ENCODE measurements at regions not wholly inside any gene's neighbourhood (a gene's known extent, or its start where the extent isn't known, plus 50 kb on each side); places are given as distances from the start of the nearest gene placed in this dataset.

DNA sequence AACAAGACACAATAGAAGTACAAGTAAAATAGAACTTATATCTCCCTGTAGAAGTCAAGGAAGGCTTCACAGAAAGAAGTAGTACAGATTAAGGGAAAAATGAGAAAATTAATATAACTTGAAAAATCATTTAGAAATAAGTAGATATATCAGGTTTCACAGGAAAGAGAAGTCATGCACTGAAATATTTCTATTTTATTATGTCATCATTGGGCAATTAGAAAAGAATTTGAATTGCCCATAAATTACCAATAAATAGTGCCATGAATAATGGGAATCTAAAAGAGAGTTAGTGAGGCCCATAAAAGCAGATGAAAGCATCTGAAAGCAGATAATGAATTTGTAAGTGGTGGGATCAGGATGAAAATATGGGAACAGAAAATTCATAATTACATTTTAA lies 1597.8 kb downstream of the PLA2G4A start:
- no peak for DNase-seq (ENCODE audit: low spot score)

DNA sequence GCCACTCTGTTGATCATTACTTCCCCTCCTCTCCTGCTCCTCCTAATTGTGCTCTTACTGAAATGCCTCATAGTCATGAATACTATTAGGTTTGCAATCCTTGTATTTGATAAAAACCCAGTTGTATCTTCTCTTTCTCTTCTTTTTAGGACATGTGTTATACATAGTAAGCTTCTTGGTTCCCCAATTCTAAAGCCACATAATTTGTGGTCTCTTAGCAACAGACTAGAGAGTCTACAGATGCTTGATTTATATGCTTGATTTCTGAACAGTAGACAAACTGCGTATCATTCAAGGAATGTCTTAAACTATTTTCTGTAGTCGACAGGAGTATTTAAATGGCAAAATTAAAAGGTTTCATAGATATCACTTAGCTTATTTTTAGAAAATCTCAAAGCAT lies 1598.9 kb downstream of the PLA2G4A start:
- no peak for DNase-seq (ENCODE audit: low spot score)

DNA sequence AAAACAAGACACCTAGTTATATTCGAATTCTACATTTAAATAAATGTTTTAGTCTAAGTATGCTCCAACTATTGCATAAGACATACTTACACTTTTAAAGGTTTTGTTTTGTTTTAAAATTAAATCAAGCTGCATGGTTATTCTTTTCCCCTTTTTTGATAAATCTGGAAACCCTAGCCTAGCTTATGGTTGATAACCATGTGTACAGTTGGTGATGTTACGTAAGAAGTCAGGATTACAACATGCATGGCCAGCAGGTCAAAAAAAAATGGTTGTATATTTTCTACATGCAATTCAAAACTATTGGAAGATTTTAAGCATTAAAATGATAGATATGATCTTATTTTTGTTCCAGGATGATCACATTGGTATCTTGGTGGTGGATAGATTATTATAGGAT lies 1600.6 kb downstream of the PLA2G4A start:
- no peak for DNase-seq (ENCODE audit: low spot score)

DNA sequence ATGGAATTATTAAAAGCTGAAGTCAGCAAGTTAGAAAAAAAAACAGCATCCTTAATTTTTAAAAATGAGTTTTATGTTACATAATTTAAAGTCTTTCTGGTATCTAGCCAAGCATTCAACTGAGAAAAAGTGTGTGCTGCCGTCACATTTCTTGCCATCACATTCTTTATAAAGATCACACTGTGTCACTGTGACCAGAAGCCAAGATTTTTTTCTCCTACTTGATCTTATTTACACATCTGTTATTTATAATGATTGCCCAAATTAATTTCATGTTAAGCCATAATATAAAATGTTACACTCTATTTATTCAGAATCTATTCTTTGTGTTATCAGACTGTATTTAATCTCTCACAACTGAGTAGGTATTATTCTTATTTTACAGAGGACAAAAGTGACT lies 1603.7 kb downstream of the PLA2G4A start:
- DNase-seq (ENCODE audit: low spot score) = no peak

DNA sequence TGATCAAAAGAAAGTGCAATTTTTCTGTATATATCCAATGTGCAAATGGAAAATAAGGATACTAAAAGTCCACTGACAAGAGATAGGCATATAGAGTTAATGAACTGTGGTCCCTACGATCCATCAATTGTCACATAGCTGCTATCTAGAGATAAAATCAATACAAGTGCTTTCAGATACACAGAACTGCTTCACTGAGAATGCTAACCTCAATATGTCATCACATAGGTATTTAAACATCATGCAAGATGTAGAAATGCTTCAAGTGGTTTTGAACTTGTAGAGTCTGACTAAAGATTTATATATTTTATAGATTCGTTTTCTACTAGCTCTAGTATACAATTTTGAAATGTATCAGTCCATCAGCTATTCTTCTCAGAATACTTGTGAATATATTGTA lies 1604.7 kb downstream of the PLA2G4A start:
- no peak for DNase-seq (ENCODE audit: low spot score)

DNA sequence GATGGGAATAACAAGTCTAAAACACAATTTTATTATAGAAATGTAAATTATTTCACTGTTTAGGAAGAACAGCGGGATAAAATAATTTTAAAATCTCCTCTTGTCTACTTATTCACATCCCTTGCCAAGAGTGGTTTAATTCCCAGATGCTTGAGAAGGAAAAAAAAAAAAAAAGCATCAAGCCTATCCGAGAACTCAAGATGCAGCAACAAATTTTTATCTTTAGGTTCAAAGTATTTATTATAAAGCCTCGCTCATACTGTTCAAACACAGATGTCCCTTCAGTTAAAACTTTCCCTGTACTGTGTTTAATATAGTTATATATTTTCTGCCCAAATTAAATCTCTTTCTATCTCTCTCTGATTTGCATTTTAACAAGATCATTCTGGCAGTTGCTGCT lies 1615.8 kb downstream of the PLA2G4A start:
- no peak for DNase-seq (ENCODE audit: low spot score)

DNA sequence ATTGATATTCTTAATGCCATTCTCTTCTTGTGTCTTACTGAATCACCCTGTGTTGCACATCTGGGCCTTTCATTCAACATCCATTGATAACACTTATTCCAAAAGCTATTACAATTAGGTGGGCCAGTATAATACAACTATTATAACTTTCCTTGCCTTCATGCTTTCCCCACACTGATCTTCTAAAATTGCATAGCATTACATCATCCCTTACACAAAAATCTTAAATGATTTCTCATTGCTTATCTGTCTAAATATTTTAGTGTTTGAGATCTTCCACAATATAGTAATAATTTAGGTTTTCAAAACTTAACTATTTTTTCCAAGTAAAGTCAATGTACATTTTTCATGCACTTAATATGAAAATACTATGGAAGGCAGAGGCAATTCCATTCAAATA lies 1634.1 kb downstream of the PLA2G4A start:
- DNase-seq (ENCODE audit: low spot score) = no peak

DNA sequence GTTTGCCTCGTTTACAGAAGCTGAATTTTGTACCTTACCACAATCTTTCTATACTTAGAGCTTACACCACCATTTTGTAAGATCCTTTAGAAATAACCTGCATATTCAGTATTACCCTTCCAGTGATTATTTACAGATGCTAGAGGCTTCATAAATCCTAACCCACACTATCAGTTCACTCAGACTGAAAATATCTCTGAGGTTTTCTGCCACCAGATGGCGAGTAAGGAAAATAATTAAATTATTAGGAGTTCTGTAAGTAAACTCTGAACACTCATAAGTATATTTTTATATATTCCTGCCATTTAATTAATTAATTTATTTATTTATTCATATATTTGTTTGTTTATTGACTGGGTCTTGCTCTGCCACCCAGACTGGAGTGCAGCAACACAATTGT lies 1635.2 kb downstream of the PLA2G4A start:
- no peak for DNase-seq (ENCODE audit: low spot score)

DNA sequence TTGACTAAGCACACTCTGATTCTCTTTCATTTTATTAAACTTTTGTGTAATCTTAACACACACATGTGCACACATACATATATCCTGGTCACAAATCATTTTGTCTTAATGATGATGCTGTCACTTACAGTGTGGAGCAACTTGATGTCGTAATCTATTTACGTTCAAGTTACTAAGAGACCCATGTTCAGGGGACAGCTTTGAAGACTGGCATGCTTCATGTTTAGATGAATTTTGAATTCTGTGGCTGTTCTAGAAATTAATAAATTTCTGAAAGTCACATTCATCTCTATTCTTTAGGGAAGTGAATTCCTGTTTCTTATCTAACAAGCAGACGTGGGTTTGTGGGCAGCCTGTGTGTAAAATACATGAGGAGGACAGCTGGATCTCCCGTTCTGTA lies 1637.8 kb downstream of the PLA2G4A start:
- no peak for DNase-seq (ENCODE audit: low spot score)

DNA sequence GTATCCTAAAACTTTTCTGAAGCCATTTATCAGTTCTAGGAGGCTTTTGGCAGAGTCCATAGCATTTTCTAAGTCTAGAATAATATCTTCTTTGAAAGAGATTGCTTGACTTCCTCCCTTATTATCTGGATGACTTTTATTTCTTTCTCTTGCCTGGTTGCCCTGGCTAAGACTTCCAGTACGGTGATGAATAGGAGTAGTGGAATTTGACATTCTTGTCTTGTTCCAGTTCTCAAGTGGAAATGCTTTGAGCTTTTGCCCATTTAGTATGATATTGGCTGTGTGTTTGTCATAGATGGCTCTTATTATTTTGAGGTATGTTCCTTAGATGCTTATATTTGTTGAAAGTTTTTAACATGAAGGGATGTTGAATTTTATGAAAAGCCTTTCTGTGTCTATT lies 1647.9 kb downstream of the PLA2G4A start:
- DNase-seq (ENCODE audit: low spot score) = no peak

DNA sequence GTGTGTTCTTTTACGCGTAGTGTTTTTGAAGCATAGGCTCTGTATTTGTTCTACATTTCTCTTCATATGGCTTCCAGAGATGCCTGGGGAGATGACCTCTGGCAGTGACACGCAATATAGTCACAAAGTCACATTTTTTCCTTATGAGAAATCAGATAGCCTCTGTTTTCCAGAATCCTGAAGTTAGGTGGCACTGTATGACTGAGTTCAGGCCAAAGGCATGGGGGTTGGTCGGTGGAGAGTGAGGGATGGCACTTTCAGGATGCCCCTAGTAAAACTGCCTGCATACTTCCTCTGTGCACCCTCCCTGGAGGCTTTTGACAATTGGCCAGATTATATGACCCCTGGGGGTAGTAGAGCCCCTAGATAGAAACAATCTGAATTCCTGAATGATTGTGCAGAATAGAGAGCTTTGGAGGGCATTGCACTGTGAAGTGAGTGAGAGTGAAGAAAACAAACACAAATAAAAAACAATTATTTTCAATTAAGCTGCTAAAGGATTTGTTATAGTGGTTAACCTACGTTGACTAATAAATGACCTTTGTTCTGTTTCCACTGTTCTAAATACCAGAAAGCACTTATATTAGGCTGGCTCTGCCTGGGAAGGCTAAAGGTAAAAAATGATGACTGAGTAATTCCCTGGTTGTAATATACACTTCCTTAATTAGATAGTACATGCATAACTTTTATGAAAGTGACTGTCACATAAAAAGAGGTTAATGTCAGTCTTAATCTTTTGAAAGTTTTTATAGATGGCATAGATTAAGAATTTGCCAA lies 1660.8 kb downstream of the PLA2G4A start:
- DNase-seq (ENCODE audit: low spot score) = peak; percentile 2

DNA sequence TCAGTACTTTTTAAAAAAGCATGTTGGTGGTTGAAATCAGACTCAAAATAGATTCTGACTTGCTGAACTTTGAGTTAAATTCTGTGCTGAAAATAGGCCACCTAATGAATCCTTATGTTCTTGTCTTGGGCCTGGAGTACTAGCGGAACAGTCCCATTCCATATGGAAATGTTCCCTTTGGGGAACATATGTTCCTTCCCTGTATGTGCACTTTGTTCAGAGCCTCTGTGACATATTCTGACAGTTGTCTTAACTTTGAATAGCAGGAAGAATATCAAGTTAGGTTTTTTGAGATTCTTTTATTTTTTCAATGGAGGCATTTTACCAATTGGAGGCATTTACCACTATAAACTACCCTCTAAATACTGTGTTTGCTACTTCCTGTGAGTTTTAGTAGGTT lies 1667.8 kb downstream of the PLA2G4A start:
- DNase-seq (ENCODE audit: low spot score) = no peak

DNA sequence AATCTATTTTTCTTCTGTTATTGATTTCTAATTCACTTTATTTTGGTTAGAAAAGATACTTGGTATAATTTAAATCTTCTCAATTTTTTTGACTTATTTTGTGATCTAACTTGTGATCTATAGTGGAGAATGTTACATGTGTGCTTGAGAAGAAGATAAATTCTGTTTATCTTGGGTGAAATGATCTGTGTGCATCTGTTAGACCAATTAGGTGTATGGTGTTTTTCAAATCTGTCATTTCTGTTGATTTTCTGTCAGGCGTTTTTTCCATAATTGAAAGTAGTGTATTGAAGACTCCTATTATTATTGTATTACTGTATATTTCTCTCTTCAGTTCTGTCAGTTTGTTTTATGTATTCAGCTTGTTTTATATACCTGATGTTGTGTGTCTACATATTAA lies 1668.3 kb downstream of the PLA2G4A start:
- DNase-seq (ENCODE audit: low spot score) = no peak

DNA sequence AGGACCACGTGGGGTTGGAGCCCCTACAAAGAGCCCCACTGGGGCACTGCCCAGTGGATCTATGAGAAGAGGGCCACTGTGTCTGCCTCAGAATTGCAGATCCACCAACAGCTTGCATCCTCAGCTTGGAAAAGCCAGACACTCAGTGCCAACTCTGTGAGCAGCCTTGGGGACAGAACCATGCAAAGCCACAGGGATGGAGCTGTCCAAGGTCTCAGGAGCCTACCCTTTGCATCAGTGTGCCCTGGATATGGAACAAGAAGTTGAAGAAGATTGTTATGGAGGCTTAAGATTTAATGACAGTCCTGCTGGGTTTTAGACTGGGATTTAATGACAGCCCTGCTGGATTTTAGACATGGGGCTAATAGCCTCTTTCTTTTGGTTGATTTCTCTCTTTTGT lies 1670.9 kb downstream of the PLA2G4A start:
- DNase-seq (ENCODE audit: low spot score) = no peak

DNA sequence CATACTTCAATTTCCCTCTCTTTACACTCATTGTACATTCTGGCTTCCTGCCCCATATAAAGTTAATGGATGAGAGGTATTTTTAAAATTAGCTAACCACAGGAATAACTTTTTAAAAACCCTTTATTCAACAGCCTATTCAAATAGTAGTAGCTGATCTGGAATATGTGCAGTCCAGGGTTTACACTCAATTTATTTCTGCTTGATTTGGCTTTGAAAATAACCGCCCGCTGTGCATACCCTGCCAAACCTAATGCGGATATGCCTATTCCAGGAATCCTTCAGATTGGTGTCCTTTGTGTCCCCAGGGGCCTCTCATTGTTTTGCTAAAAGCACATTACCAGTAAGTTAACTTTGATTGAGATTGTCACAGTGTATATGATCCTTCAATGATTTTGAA lies 1686.2 kb downstream of the PLA2G4A start:
- no peak for DNase-seq (ENCODE audit: low spot score)

DNA sequence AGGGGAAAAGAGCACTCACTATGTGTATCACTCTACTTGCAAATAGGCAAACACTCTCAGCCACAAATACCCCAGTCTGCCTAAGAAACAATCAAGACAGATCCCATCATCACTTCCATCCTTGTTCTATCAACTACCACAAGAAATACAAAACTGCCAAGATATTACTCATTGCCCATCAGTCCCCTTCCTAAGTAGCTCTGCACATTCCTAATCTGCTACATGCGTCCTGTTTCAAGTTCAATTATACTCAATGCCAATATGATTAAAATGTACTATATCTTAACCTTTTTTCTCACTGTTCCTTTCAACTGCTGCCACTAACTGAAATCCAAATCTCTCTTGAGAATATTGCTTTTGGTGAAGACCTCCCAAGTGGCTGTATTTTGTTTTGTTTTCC lies 1688.4 kb downstream of the PLA2G4A start:
- DNase-seq (ENCODE audit: low spot score) = no peak

DNA sequence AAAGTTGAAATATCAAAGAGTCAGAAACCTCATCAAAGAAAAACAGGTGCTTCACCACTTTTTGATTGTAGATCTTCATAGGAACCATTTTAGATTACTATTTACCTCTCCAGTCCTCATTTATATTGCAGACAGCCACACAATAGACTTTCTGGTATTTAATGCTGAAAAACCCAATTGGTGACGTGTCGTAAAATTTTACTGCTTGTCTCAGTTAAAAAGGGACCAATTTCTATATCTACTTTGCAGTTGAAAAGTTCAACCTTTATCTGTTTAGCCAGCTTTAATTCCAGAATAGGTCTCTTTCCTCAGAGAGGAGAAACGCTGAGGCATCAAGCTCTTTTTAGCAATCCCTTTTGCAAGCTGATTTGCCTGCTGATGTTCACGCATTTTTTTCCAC lies 1722.4 kb downstream of the PLA2G4A start:
- no peak for DNase-seq (ENCODE audit: low spot score)

DNA sequence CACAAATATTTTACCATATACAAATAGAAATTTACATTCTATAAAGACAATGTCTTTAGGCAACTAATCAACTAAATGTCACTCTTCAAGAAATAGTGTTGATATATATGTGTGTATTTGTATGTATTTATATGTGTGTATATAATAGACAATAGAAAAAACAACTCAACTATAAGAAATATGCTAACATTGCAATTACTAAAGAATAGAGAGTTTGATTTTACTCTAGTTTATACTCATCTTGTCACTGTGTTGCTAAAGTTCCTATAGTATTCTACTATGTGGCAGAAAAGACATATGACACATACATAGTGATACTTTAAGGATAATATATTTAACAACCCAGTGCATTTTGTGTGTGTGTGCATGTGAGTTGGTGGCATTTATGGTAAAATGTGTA lies 1728.3 kb downstream of the PLA2G4A start:
- no peak for DNase-seq (ENCODE audit: low spot score)

DNA sequence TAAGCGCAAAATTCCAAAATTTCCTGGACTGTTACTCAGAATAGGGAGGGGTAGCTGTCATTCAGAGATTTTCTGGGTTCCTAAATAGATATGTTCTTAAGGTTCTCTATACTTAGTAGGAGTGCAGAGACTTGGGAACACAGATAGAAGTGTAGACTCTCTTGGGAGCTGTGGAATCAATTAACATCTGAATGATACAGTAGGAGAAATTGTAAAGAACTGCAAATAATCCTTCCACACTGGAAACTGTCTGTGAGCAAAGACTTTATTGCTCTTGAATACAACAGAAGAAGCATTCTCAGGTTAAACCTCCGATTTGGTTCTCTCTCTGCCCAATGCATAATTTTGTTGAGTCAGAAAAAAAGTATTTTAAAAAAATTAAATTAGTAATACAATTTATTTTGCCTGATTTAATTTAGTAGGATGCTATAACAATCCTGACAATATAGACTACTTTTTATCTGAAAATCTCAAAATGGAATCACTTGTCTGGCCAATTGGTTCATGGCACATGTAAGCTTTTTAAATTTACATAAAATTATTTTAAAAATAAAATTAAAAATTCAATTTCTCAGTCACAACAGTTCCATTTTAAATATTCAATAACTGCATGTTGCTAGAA lies 1754.3 kb downstream of the PLA2G4A start:
- DNase-seq (ENCODE audit: low spot score) = no peak

DNA sequence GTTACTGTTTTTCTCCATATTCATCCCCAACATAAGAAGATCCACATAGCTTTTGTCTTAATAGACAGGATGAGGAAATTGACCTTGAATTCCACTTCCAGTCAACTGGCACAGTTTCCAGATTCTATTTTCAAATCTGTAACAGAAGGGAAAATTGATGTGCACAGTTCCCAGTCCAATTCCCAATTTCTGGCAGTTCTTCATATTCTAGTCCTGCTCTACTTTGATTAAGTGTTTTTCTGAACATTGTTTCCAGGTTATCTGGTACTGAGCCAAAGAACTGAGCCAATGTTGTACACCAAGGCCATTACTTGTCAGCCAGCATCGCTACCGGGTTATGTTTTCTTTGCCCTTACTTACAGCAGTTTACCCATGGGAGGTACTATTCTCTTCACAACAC lies 1755.4 kb downstream of the PLA2G4A start:
- DNase-seq (ENCODE audit: low spot score) = no peak

DNA sequence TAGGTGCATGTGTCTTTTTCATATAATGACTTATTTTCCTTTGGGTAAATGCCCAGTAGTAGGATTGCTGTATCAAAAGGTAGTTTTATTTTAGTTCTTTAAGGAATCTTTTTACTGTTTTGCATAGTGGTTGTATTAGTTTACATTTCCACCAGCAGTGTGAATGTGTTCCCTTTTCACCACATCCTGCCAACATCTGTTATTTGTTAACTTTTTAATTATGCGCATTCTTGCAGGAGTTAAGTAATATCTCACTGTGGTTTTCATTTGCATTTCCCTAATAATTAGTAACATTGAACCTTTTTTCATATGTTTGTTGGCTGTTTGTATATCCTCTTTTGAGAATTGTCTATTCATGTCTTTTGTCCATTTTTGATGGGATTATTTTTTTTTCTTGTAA lies 1761.9 kb downstream of the PLA2G4A start:
- no peak for DNase-seq (ENCODE audit: low spot score)

DNA sequence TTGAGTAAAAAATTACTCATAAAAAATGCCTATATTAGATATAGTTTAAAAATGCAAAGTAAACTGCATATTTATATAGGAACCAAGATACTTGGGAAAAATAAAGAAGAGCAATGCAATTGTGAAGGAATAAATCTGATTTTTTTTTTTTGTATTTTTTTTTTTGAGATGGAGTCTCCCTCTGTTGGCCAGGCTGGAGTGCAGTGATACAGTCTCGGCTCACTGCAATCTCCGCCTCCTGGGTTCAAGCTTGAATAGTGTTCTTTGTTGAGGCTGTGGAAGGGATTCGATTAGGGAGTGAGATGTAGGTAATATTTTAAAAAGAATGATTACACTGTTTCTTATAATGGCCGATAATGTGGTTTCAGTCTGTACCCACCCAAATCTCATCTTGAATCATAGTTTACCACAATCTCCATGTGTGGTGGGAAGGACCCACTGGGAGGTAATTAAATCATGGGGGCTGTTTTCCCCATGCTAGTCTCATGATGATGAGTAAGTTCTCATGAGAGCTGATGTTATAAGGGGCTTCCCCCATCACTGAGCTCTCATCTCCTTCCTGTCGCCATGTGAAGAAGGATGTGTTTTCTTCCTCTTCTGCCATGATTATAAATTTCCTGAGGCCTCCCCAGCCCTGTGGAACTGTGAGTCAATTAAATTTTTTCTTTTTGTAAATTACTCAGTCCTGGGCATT lies 1765.9 kb downstream of the PLA2G4A start:
- no peak for DNase-seq (ENCODE audit: low spot score)

DNA sequence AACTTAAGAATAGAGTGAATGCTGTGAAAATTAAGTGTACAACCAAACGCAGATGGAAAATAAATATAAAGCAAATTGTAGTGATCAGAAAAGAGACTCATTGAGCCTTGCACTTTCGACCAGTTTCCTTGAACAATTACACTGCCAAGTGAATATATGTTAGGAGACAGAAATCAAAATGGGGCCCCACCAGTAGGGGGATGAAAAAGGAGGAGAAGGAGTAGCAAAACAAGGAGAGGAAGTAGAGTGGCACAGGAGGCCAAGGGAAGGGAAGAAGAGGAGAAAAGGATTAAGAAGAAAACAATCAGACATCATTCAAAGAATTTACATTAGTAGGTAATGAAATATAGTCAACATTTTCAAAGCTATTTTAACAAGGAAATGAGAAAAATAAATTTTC lies 1770.6 kb downstream of the PLA2G4A start:
- no peak for DNase-seq (ENCODE audit: low spot score)

DNA sequence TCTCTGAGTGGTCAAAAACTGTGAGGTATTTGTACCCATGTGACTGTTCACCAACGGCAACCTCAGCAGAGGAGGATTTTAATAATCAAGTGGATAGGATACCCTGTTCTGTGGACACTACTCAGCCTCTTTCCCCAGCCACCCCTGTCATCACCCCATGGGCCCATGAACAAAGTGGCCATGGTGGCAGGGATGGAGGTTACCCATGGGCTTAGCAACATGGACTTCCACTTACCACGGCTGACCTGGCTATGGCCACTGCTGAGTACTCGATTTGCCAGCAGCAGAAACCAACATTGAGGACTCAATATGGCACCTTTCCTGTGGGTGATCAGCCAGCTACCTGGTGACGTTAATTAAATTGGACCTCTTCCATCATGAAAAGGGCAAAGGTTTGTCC lies 1782.7 kb downstream of the PLA2G4A start:
- no peak for DNase-seq (ENCODE audit: low spot score)

All from LoVo (cell line).